SK-N-SH treated with all-trans-retinoic acid at 6 μM for 48 hours (cell line): ENCODE measurements at regions not wholly inside any gene's neighbourhood (a gene's known extent, or its start where the extent isn't known, plus 50 kb on each side); places are given as distances from the start of the nearest gene placed in this dataset.

ENCODE experiments used
- ATAC-seq: fragments of 200-7000 bp; cut with Tn5 transposase; 3 replicates; pipeline ENCODE4 v1.9.1; 2020; ENCODE audit warnings: mild to moderate bottlenecking, moderate library complexity
- ARNTL ChIP-seq: fragments of 450-650 bp; formaldehyde crosslinking; IDR thresholded peaks from 2 replicates; pipeline ENCODE4 v1.5.0; 2020; ENCODE audit warnings: low read depth, mild to moderate bottlenecking, moderate library complexity, borderline replicate concordance
- BACH2 ChIP-seq: fragments of 250-450 bp; sonication (Bioruptor Pico); IDR thresholded peaks from 2 replicates; pipeline ENCODE4 v1.9.0; 2021; ENCODE audit warnings: mild to moderate bottlenecking, borderline replicate concordance
- CREB5 ChIP-seq: fragments of 250-450 bp; sonication (Bioruptor Pico); IDR thresholded peaks from 2 replicates; pipeline ENCODE4 v1.5.1; 2020; ENCODE audit warnings: low read depth, mild to moderate bottlenecking, moderate library complexity
- ESRRG ChIP-seq: fragments of 250-450 bp; sonication (Bioruptor Pico); IDR thresholded peaks from 2 replicates; pipeline ENCODE4 v1.6.1; 2021; ENCODE audit warnings: mild to moderate bottlenecking
- GLIS3 ChIP-seq: fragments of 250-450 bp; sonication (Bioruptor Pico); IDR thresholded peaks from 2 replicates; pipeline ENCODE4 v1.5.0; 2020; ENCODE audit warnings: mild to moderate bottlenecking, moderate library complexity
- ISL1 ChIP-seq: fragments of 250-450 bp; sonication (Bioruptor Pico); IDR thresholded peaks from 2 replicates; pipeline ENCODE4 v2.1.2; 2022; ENCODE audit warnings: mild to moderate bottlenecking, moderate library complexity
- OSR1 ChIP-seq: fragments of 250-450 bp; sonication (Bioruptor Pico); IDR thresholded peaks from 2 replicates; pipeline ENCODE4 v1.8.0; 2022; ENCODE audit warnings: moderate library complexity, mild to moderate bottlenecking, inconsistent platforms
- PPARA ChIP-seq: fragments of 250-450 bp; sonication (Bioruptor Pico); IDR thresholded peaks from 2 replicates; pipeline ENCODE4 v1.5.0; 2020; ENCODE audit warnings: mild to moderate bottlenecking, borderline replicate concordance
- RARB ChIP-seq: fragments of 250-450 bp; sonication (Bioruptor Pico); IDR thresholded peaks from 2 replicates; pipeline ENCODE4 v1.8.0; 2021; ENCODE audit warnings: mild to moderate bottlenecking, moderate library complexity
- SNAI2 ChIP-seq: fragments of 250-450 bp; sonication (Bioruptor Pico); IDR thresholded peaks from 2 replicates; pipeline ENCODE4 v1.5.0; 2020; ENCODE audit warnings: mild to moderate bottlenecking, moderate library complexity
- TCF4 ChIP-seq: fragments of 250-450 bp; sonication (Bioruptor Pico); IDR thresholded peaks from 2 replicates; pipeline ENCODE4 v1.8.0; 2021; ENCODE audit warnings: mild to moderate bottlenecking, moderate library complexity, borderline replicate concordance
- TOX ChIP-seq: fragments of 250-450 bp; sonication (Bioruptor Pico); IDR thresholded peaks from 2 replicates; pipeline ENCODE4 v1.8.0; 2021; ENCODE audit warnings: mild to moderate bottlenecking, moderate library complexity, borderline replicate concordance
- ZC3H10 ChIP-seq: fragments of 250-450 bp; sonication (Bioruptor Pico); IDR thresholded peaks from 2 replicates; pipeline ENCODE4 v1.5.1; 2021; ENCODE audit warnings: mild to moderate bottlenecking, moderate library complexity
- ZFP3 ChIP-seq: fragments of 250-450 bp; sonication (Bioruptor Pico); IDR thresholded peaks from 2 replicates; pipeline ENCODE4 v1.5.0; 2020; ENCODE audit warnings: mild to moderate bottlenecking, moderate library complexity
- ZFP30 ChIP-seq: fragments of 450-650 bp; formaldehyde crosslinking; IDR thresholded peaks from 2 replicates; pipeline ENCODE4 v1.5.0; 2022; ENCODE audit warnings: mild to moderate bottlenecking, moderate library complexity
- ZNF565 ChIP-seq: fragments of 450-650 bp; formaldehyde crosslinking; conservative IDR thresholded peaks from 2 replicates; pipeline ENCODE4 v1.5.0; 2020; ENCODE audit warnings: low read depth, mild to moderate bottlenecking, moderate library complexity
- ZNF70 ChIP-seq: fragments of 450-650 bp; formaldehyde crosslinking; IDR thresholded peaks from 2 replicates; pipeline ENCODE4 v1.5.0; 2020; ENCODE audit warnings: mild to moderate bottlenecking, moderate library complexity
- ZNF8 ChIP-seq: fragments of 450-650 bp; formaldehyde crosslinking; IDR thresholded peaks from 2 replicates; pipeline ENCODE4 v1.5.0; 2020; ENCODE audit warnings: mild to moderate bottlenecking, moderate library complexity
- TF ChIP-seq, protein P1 (sequence below): fragments of 250-450 bp; sonication (Bioruptor Pico); IDR thresholded peaks from 2 replicates; pipeline ENCODE4 v1.5.1; 2021; ENCODE audit warnings: mild to moderate bottlenecking, moderate library complexity
- TF ChIP-seq, protein P2 (sequence below): fragments of 250-450 bp; sonication (Bioruptor Pico); IDR thresholded peaks from 2 replicates; pipeline ENCODE4 v1.8.0; 2021; ENCODE audit warnings: low read depth, mild to moderate bottlenecking, moderate library complexity, borderline replicate concordance
- TF ChIP-seq, protein P3 (sequence below): fragments of 250-450 bp; sonication (Bioruptor Pico); IDR thresholded peaks from 2 replicates; pipeline ENCODE4 v1.8.0; 2020; ENCODE audit warnings: mild to moderate bottlenecking, moderate library complexity, borderline replicate concordance
- TF ChIP-seq, protein P4 (sequence below): fragments of 250-450 bp; sonication (Bioruptor Pico); IDR thresholded peaks from 2 replicates; pipeline ENCODE4 v1.5.0; 2020; ENCODE audit warnings: mild to moderate bottlenecking, moderate library complexity

DNA sequence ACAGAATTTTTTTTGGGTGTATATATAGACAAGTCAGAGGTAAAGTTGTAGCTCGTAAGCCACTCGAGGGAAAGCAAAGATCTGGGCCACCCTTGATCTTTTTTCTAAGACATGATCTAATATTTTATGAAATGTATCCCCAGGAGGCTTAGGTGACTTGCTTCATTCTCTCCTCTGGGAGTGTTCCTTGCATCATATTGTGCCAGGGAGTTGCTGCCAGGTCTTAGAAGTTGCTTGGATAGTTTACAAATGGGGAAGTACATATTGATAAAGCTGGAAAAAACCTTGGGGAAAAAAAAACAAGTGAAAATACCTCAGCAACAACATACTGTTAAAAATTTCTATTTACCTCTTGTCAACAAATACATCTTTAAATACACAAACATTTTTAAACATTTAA is 110.9 kb upstream of the CYYR1 start:
- no peak for ATAC-seq
- TF ChIP-seq ZNF8 (no peak), ZNF565 (no peak), ESRRG (CRISPR knock-in tag) (no peak), ZNF70 (no peak), GLIS3 (no peak), ZFP30 (no peak), BACH2 (CRISPR knock-in tag) (no peak), OSR1 (CRISPR knock-in tag) (no peak), PPARA (CRISPR knock-in tag) (no peak), TCF4 (no peak), RARB (no peak), SNAI2 (no peak), CREB5 (CRISPR knock-in tag) (no peak), ZFP3 (CRISPR knock-in tag) (no peak), ARNTL (CRISPR knock-in tag) (no peak), TOX (CRISPR knock-in tag) (no peak), ISL1 (CRISPR knock-in tag) (no peak)
- TF ChIP-seq, protein P1, sequence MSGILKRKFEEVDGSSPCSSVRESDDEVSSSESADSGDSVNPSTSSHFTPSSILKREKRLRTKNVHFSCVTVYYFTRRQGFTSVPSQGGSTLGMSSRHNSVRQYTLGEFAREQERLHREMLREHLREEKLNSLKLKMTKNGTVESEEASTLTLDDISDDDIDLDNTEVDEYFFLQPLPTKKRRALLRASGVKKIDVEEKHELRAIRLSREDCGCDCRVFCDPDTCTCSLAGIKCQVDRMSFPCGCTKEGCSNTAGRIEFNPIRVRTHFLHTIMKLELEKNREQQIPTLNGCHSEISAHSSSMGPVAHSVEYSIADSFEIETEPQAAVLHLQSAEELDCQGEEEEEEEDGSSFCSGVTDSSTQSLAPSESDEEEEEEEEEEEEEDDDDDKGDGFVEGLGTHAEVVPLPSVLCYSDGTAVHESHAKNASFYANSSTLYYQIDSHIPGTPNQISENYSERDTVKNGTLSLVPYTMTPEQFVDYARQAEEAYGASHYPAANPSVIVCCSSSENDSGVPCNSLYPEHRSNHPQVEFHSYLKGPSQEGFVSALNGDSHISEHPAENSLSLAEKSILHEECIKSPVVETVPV (CRISPR knock-in tag) = no peak
- TF ChIP-seq, protein P2, sequence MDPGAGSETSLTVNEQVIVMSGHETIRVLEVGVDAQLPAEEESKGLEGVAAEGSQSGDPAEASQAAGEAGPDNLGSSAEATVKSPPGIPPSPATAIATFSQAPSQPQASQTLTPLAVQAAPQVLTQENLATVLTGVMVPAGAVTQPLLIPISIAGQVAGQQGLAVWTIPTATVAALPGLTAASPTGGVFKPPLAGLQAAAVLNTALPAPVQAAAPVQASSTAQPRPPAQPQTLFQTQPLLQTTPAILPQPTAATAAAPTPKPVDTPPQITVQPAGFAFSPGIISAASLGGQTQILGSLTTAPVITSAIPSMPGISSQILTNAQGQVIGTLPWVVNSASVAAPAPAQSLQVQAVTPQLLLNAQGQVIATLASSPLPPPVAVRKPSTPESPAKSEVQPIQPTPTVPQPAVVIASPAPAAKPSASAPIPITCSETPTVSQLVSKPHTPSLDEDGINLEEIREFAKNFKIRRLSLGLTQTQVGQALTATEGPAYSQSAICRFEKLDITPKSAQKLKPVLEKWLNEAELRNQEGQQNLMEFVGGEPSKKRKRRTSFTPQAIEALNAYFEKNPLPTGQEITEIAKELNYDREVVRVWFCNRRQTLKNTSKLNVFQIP (CRISPR knock-in tag) = no peak
- TF ChIP-seq, protein P3, sequence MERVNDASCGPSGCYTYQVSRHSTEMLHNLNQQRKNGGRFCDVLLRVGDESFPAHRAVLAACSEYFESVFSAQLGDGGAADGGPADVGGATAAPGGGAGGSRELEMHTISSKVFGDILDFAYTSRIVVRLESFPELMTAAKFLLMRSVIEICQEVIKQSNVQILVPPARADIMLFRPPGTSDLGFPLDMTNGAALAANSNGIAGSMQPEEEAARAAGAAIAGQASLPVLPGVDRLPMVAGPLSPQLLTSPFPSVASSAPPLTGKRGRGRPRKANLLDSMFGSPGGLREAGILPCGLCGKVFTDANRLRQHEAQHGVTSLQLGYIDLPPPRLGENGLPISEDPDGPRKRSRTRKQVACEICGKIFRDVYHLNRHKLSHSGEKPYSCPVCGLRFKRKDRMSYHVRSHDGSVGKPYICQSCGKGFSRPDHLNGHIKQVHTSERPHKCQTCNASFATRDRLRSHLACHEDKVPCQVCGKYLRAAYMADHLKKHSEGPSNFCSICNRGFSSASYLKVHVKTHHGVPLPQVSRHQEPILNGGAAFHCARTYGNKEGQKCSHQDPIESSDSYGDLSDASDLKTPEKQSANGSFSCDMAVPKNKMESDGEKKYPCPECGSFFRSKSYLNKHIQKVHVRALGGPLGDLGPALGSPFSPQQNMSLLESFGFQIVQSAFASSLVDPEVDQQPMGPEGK (CRISPR knock-in tag) = no peak

DNA sequence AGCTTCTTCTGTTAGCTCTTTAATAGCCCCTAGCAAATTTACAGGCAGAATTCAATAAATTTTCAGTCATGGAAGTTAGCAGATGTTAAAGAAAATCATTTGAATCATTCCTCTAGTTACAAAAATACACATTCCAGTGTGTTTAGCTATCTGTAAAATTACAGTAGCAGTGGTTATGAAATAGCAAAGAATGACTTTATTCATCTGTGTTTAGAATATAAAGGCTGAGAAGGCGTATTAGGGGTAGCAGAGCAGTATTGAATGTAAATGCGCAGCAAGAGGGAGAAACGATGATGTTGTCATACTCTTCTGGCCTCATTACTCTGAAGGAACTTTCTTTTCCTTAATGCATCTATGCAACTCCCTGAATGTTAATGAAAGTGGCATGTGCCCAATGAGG is 106.2 kb upstream of the CYYR1 start:
- TF ChIP-seq PPARA (CRISPR knock-in tag) (no peak), ARNTL (CRISPR knock-in tag) (no peak), ZC3H10 (CRISPR knock-in tag) (no peak), OSR1 (CRISPR knock-in tag) (no peak), GLIS3 (no peak), ZNF565 (no peak), ZNF70 (no peak), RARB (no peak), SNAI2 (no peak), ISL1 (CRISPR knock-in tag) (no peak)
- TF ChIP-seq, protein P4, sequence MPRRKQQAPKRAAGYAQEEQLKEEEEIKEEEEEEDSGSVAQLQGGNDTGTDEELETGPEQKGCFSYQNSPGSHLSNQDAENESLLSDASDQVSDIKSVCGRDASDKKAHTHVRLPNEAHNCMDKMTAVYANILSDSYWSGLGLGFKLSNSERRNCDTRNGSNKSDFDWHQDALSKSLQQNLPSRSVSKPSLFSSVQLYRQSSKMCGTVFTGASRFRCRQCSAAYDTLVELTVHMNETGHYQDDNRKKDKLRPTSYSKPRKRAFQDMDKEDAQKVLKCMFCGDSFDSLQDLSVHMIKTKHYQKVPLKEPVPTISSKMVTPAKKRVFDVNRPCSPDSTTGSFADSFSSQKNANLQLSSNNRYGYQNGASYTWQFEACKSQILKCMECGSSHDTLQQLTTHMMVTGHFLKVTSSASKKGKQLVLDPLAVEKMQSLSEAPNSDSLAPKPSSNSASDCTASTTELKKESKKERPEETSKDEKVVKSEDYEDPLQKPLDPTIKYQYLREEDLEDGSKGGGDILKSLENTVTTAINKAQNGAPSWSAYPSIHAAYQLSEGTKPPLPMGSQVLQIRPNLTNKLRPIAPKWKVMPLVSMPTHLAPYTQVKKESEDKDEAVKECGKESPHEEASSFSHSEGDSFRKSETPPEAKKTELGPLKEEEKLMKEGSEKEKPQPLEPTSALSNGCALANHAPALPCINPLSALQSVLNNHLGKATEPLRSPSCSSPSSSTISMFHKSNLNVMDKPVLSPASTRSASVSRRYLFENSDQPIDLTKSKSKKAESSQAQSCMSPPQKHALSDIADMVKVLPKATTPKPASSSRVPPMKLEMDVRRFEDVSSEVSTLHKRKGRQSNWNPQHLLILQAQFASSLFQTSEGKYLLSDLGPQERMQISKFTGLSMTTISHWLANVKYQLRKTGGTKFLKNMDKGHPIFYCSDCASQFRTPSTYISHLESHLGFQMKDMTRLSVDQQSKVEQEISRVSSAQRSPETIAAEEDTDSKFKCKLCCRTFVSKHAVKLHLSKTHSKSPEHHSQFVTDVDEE (CRISPR knock-in tag) = no peak
- TF ChIP-seq, protein P1 (CRISPR knock-in tag) = no peak
- no peak for ATAC-seq
